Vagina (tissue), 2 donors: ENCODE measurements at regions not wholly inside any gene's neighbourhood (a gene's known extent, or its start where the extent isn't known, plus 50 kb on each side); places are given as distances from the start of the nearest gene placed in this dataset.

Source experiments
- DNase-seq, 2 donors: peaks; one replicate each; pipeline ENCODE4 v3.0.0-alpha.2; 2017; ENCODE audit errors: extremely low spot score in 2 of 2
- H3K27ac ChIP-seq: fragments of 200-600 bp; sonication (generic); one replicate; pipeline ENCODE4 v1.5.1; 2019
- H3K27me3 ChIP-seq: fragments of 200-600 bp; sonication (generic); one replicate; pipeline ENCODE4 v1.5.1; 2019
- H3K36me3 ChIP-seq, 2 donors: fragments of 200-600 bp; sonication (generic); one replicate each; pipeline ENCODE4 v1.5.1; 2017 to 2019
- H3K4me1 ChIP-seq: fragments of 200-600 bp; sonication (generic); one replicate; pipeline ENCODE4 v1.5.1; 2019
- H3K4me3 ChIP-seq, 2 donors: fragments of 200-600 bp; sonication (generic); 1 replicate in 1 of 2; 2 replicates in 1 of 2; pipeline ENCODE4 v1.5.1; 2016 to 2019
- H3K9me3 ChIP-seq: fragments of 200-600 bp; sonication (generic); one replicate; pipeline ENCODE4 v1.5.1; 2019
- CTCF ChIP-seq, 3 experiments: fragments of 450-650 bp in 2 of 3; fragments of 200-600 bp in 1 of 3; sonication (generic) in 1 of 3; IDR thresholded peaks; one replicate each; pipeline ENCODE4 v1.5.1; 2017 to 2019; ENCODE audit warnings: antibody characterized with exemption in 3 of 3, mild to moderate bottlenecking in 2 of 3, moderate library complexity in 2 of 3
- POLR2A ChIP-seq, 2 donors: fragments of 450-650 bp; IDR thresholded peaks; one replicate each; pipeline ENCODE4 v1.6.1; 2017; ENCODE audit warnings: antibody characterized with exemption in 2 of 2, mild to moderate bottlenecking in 2 of 2, moderate library complexity in 2 of 2
- POLR2AphosphoS5 ChIP-seq, 2 donors: sonication (generic); formaldehyde crosslinking; IDR thresholded peaks; one replicate each; pipeline ENCODE4 v1.9.0; 2017; ENCODE audit warnings: antibody characterized with exemption in 2 of 2, mild to moderate bottlenecking in 2 of 2, low read depth in 1 of 2; ENCODE audit not compliant: insufficient read depth in 1 of 2
- intact Hi-C: fragments of 100-400 bp; cut with DNase I; formaldehyde crosslinking; loops from one replicate; pipeline ENCODE4 v1.15.1; 2023

- DNase-seq, result no peak
- H3K27me3 ChIP-seq, result no peaks in the 10 kb centered on the region
- TF ChIP-seq CTCF (IDR thresholded peaks at IDR 0.05) (no peak), POLR2A (IDR thresholded peaks at IDR 0.05) (no peak), POLR2AphosphoS5 (IDR thresholded peaks at IDR 0.05; ENCODE audit: insufficient read depth in 1 of 2, low read depth in 1 of 2) (no peak)
- H3K36me3 ChIP-seq, result no peaks in the 10 kb centered on the region
- intact Hi-C loops, result no loop called here
- no peak overlapping the region for H3K27ac ChIP-seq
- no peaks in the 10 kb centered on the region for H3K4me1 ChIP-seq
- H3K4me3 ChIP-seq, result no peak overlapping the region
- H3K9me3 ChIP-seq, result no peaks in the 10 kb centered on the region
Observed at GRCh38 chr12:80019691-80020090, 79.6 kb upstream of the OTOGL start.

GRCh38 chr12:80018119-80018518 lies 81.2 kb upstream of the OTOGL start:
- TF ChIP-seq CTCF (IDR thresholded peaks at IDR 0.05), result no peak
- TF ChIP-seq POLR2A (IDR thresholded peaks at IDR 0.05), result no peak
- TF ChIP-seq POLR2AphosphoS5 (IDR thresholded peaks at IDR 0.05; ENCODE audit: insufficient read depth in 1 of 2, low read depth in 1 of 2), result no peak
- no peak for DNase-seq
- H3K4me3 ChIP-seq, result no peak overlapping the region
- H3K4me1 ChIP-seq, result no peaks in the 10 kb centered on the region
- intact Hi-C loops, result no loop called here
- no peaks in the 10 kb centered on the region for H3K27me3 ChIP-seq
- no peaks in the 10 kb centered on the region for H3K9me3 ChIP-seq
- H3K27ac ChIP-seq, result no peak overlapping the region
- no peaks in the 10 kb centered on the region for H3K36me3 ChIP-seq

- no peak for DNase-seq
- Histone ChIP-seq H3K4me3 (no peak overlapping the region), H3K27ac (no peak overlapping the region), H3K9me3 (no peaks in the 10 kb centered on the region), H3K4me1 (no peaks in the 10 kb centered on the region), H3K36me3 (no peaks in the 10 kb centered on the region), H3K27me3 (no peaks in the 10 kb centered on the region)
- TF ChIP-seq POLR2A (IDR thresholded peaks at IDR 0.05) (no peak), POLR2AphosphoS5 (IDR thresholded peaks at IDR 0.05; ENCODE audit: insufficient read depth in 1 of 2, low read depth in 1 of 2) (no peak), CTCF (IDR thresholded peaks at IDR 0.05) (no peak)
- intact Hi-C loops, result no loop called here
Observed at GRCh38 chr12:80017261-80017870, 82.0 kb upstream of the OTOGL start.

GRCh38 chr12:80016684-80017083 lies 81.8 kb upstream of the PPP1R12A start:
- H3K27ac ChIP-seq, result no peak overlapping the region

More at GRCh38 chr12:80016684-80017083, 81.8 kb upstream of the PPP1R12A start:
- intact Hi-C loops, result no loop called here
- Histone ChIP-seq H3K4me1 (no peaks in the 10 kb centered on the region), H3K9me3 (no peaks in the 10 kb centered on the region), H3K4me3 (no peak overlapping the region), H3K27me3 (no peaks in the 10 kb centered on the region), H3K36me3 (no peaks in the 10 kb centered on the region)
- no peak for DNase-seq
- TF ChIP-seq POLR2AphosphoS5 (IDR thresholded peaks at IDR 0.05; ENCODE audit: insufficient read depth in 1 of 2, low read depth in 1 of 2) (no peak), POLR2A (IDR thresholded peaks at IDR 0.05) (no peak), CTCF (IDR thresholded peaks at IDR 0.05) (no peak)
